ENCODE measurements at regions not wholly inside any gene's neighbourhood (a gene's known extent, or its start where the extent isn't known, plus 50 kb on each side); places are given as distances from the start of the nearest gene placed in this dataset.

DNA sequence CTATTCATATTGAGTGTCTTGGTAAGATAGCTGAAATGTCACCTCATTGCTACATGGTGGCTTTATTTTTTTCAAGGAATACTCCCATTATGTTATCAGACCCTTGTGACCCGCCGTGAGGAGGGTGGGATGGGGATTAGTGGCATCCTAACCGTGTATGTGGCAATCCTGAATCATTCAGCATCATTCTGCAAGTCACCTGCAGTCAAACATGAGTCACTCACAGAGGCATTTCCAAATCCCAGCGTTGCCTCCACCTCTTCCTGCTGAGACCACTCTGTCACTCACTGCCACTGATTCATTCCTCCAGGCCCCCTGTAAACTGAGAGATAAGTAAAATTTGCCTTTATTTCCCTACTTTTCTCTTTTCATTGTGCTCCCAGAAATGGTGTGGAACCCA is 307.4 kb upstream of the KLHL29 start:
- TF ChIP-seq, protein P1, sequence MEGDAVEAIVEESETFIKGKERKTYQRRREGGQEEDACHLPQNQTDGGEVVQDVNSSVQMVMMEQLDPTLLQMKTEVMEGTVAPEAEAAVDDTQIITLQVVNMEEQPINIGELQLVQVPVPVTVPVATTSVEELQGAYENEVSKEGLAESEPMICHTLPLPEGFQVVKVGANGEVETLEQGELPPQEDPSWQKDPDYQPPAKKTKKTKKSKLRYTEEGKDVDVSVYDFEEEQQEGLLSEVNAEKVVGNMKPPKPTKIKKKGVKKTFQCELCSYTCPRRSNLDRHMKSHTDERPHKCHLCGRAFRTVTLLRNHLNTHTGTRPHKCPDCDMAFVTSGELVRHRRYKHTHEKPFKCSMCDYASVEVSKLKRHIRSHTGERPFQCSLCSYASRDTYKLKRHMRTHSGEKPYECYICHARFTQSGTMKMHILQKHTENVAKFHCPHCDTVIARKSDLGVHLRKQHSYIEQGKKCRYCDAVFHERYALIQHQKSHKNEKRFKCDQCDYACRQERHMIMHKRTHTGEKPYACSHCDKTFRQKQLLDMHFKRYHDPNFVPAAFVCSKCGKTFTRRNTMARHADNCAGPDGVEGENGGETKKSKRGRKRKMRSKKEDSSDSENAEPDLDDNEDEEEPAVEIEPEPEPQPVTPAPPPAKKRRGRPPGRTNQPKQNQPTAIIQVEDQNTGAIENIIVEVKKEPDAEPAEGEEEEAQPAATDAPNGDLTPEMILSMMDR (IDR thresholded peaks at IDR 0.05): no peak
- TF ChIP-seq POLR2AphosphoS5 (IDR thresholded peaks at IDR 0.05) (no peak), POLR2A (IDR thresholded peaks at IDR 0.05) (no peak)
